ENCODE measurements at regions not wholly inside any gene's neighbourhood (a gene's known extent, or its start where the extent isn't known, plus 50 kb on each side); places are given as distances from the start of the nearest gene placed in this dataset.
"Not testable (repeated sequence)": the region's sequence is repeated elsewhere in the genome, so short reads cannot be mapped to it uniquely, and the experiment has no call there.

GRCh38 chr14:105884808-105885281 is 358.5 kb downstream of the TMEM121 start:
- Histone ChIP-seq H3K4me1 (no peaks in the 10 kb centered on the region), H3K36me3 (no peaks in the 10 kb centered on the region), H3K9me3 (no peaks in the 10 kb centered on the region), H3K27ac (no peak overlapping the region), H3K27me3 (peaks cover 6% of the 10 kb centered on the region), H3K4me3 (no peak overlapping the region)
- DNase-seq (ENCODE audit: low spot score in 2 of 2): peak; percentile 27 to 73
- 58% methylated on average over 5 of the region's 13 CpGs for WGBS
- TF ChIP-seq EP300 (IDR thresholded peaks at IDR 0.05): no peak
- no peak for TF ChIP-seq POLR2A (IDR thresholded peaks at IDR 0.05)
- no peak for TF ChIP-seq POLR2AphosphoS5 (IDR thresholded peaks at IDR 0.05)
- no peak for TF ChIP-seq CTCF (IDR thresholded peaks at IDR 0.05)

GRCh38 chr14:105885561-105886320 is 359.4 kb downstream of the TMEM121 start:
- TF ChIP-seq POLR2A (IDR thresholded peaks at IDR 0.05) (no peak), CTCF (IDR thresholded peaks at IDR 0.05) (no peak), EP300 (IDR thresholded peaks at IDR 0.05) (no peak), POLR2AphosphoS5 (IDR thresholded peaks at IDR 0.05) (no peak)
- Histone ChIP-seq H3K27me3 (no peaks in the 10 kb centered on the region), H3K4me3 (no peak overlapping the region), H3K27ac (no peak overlapping the region), H3K36me3 (no peaks in the 10 kb centered on the region), H3K4me1 (no peaks in the 10 kb centered on the region), H3K9me3 (no peaks in the 10 kb centered on the region)
- WGBS: 81% methylated on average over 7 of the region's 23 CpGs
- peak; percentile 46 to 71 for DNase-seq (ENCODE audit: low spot score in 2 of 2)

GRCh38 chr14:105886791-105887191 is 360.4 kb downstream of the TMEM121 start:
- H3K27ac ChIP-seq, H3K27me3 ChIP-seq, H3K4me1 ChIP-seq, H3K4me3 ChIP-seq, H3K9me3 ChIP-seq, H3K36me3 ChIP-seq: not testable (repeated sequence)
- WGBS: 52% methylated on average over 4 of the region's 4 CpGs
- DNase-seq (ENCODE audit: low spot score in 2 of 2): peak; percentile 26 to 50

GRCh38 chr14:105887692-105888091 is 361.3 kb downstream of the TMEM121 start:
- no peaks in the 10 kb centered on the region for H3K4me1 ChIP-seq
- peak in 1 of 2 donors; percentile 37 for DNase-seq (ENCODE audit: low spot score in 2 of 2)
- H3K27ac ChIP-seq: no peak overlapping the region
- H3K9me3 ChIP-seq: no peaks in the 10 kb centered on the region
- no peak overlapping the region for H3K4me3 ChIP-seq
- H3K36me3 ChIP-seq: no peaks in the 10 kb centered on the region
- 16% methylated on average over 2 of the region's 2 CpGs for WGBS
- H3K27me3 ChIP-seq: no peaks in the 10 kb centered on the region
- TF ChIP-seq POLR2AphosphoS5 (IDR thresholded peaks at IDR 0.05) (no peak), EP300 (IDR thresholded peaks at IDR 0.05) (no peak), CTCF (IDR thresholded peaks at IDR 0.05) (no peak), POLR2A (IDR thresholded peaks at IDR 0.05) (no peak)

GRCh38 chr14:105888151-105888550 is 361.8 kb downstream of the TMEM121 start:
- TF ChIP-seq EP300 (IDR thresholded peaks at IDR 0.05): no peak
- TF ChIP-seq POLR2AphosphoS5 (IDR thresholded peaks at IDR 0.05): no peak
- no peak for TF ChIP-seq CTCF (IDR thresholded peaks at IDR 0.05)
- TF ChIP-seq POLR2A (IDR thresholded peaks at IDR 0.05): no peak
- no peaks in the 10 kb centered on the region for H3K36me3 ChIP-seq
- WGBS: 100% methylated on average over 2 of the region's 2 CpGs
- no peak for DNase-seq (ENCODE audit: low spot score in 2 of 2)
- no peaks in the 10 kb centered on the region for H3K9me3 ChIP-seq
- no peak overlapping the region for H3K27ac ChIP-seq
- H3K27me3 ChIP-seq: no peaks in the 10 kb centered on the region
- no peaks in the 10 kb centered on the region for H3K4me1 ChIP-seq
- no peak overlapping the region for H3K4me3 ChIP-seq
